HG03342 (cell line): ENCODE measurements at regions not wholly inside any gene's neighbourhood (a gene's known extent, or its start where the extent isn't known, plus 50 kb on each side); places are given as distances from the start of the nearest gene placed in this dataset.
"Not testable (repeated sequence)": the region's sequence is repeated elsewhere in the genome, so short reads cannot be mapped to it uniquely, and the experiment has no call there.

Experiments
- ATAC-seq: cut with Tn5 transposase; IDR thresholded peaks from one replicate; pipeline ENCODE4 v1.9.1; 2021; ENCODE audit warnings: mild to moderate bottlenecking, moderate library complexity; ENCODE audit not compliant: unreplicated experiment

GRCh38 chr1:181170194-181170593 is 81.7 kb downstream of the IER5 start:
- no peak for ATAC-seq

GRCh38 chr1:181172082-181172481 is 83.6 kb downstream of the IER5 start:
- ATAC-seq = no peak

GRCh38 chr1:181173761-181174447 is 85.4 kb downstream of the IER5 start:
- no peak for ATAC-seq

DNA sequence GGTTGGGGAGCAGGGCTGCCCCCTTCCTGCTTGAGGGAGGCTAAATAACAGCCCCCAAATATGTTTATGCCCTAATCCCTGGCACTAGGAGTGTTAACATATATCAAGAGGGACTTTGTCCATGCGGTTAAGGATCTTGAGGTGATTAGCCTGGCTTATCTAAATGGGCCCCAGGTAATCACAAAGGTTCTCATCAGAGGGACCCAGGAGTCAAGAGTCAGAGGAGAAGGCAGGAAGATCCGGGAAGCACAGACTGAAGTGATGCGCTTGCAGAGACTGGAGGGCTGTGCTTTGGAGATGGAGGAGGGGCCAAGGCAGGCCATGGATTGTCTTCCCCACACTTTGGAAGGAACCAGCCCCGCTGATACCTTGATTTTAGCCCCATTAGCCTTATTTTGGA is 86.4 kb downstream of the IER5 start:
- ATAC-seq = no peak

GRCh38 chr1:181175356-181175910 is 86.9 kb downstream of the IER5 start:
- ATAC-seq = no peak

DNA sequence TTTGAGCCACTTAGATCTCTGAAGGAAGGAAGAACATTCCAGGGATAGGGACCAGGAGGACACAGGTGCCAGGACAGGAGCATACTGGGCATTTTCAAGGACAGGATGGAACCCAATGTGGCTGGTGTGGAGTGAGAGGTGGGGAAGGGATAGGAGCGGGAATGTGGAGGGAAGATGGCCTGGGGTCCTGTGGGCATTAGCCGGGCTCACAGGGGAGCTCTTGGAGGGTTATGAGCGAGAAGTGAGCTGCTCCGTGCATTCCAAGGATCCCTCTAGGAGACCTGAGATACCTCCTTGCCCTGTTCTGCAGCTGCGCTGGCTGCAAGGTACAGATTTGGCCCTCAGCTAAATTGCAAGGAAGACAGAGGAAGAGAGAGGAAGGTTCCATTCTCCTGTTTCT is 87.5 kb downstream of the IER5 start:
- no peak for ATAC-seq

- no peak for ATAC-seq
Measured at GRCh38 chr1:181178241-181178879, 89.9 kb downstream of the IER5 start.

DNA sequence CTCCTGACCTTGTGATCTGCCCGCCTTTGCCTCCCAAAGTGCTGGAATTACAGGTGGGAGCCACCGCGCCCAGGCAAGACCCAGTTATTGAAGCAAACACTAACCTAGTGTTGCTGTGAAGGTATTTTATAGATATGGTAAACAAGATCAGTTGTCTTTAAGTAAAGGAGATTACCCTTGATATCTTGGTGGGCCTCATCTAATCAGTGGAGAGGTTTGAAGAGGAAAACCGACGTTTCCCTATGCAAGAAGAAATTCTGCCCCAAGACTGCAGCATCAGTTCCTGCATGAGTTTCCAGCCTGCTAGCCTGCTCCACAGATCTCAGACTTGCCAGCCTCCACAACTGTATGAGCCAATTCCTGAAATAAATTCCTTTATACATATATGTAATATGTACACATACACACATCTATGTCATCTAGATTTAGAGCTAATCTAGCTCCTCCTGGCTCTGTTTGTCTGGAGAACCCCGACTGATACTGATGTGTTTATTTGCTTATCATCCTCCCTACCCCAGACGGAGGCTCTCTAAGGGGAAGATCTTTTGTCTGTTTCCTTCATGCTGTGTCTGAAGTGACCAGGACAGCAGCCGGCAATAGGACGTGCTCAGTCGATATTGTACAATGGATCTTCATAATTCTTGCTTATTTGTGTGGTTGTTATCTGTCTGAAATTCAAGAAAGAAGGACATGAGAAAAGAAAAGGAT is 90.9 kb downstream of the IER5 start:
- no peak for ATAC-seq

- no peak for ATAC-seq
Measured at GRCh38 chr1:181179987-181180365, 91.5 kb downstream of the IER5 start.

GRCh38 chr1:181180407-181181031 is 92.0 kb downstream of the IER5 start:
- no peak for ATAC-seq

GRCh38 chr1:181181792-181182585 is 93.5 kb downstream of the IER5 start:
- ATAC-seq = no peak

DNA sequence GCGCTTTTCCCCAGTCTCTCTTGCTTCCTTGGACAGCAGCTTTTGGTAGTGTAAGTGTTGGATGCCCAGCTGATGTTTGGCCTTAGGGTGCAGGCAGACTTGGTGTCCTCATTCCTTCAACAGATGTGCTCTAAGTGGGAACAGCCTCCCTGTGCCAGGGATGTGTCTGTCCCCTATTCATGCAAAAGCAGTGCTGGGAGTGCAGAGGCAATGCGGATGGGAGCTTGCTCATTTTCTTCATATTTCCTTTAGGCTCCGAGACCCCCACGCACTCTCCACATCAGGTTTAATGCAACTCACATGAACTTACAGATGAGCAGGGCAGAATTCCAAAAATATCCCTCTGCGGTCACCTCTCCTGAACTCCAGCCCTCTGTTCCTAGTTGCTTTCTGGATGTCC is 96.1 kb downstream of the IER5 start:
- no peak for ATAC-seq

GRCh38 chr1:181185461-181185860 is 97.0 kb downstream of the IER5 start:
- no peak for ATAC-seq

DNA sequence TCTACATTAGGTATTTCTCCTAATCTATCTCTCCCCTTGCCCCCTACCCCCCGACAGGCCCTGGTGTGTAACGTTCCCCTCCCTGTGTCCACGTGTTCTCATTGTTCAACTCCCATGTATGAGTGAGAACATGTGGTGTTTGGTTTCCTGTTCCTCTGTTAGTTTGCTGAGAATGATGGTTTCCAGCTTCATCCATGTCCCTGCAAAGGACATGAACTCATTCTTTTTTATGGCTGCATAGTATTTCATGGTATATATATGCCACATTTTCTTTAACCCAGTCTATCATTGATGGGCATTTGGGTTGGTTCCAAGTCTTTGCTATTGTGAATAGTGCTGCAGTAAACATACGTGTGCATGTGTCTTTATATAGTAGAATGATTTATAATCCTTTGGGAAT is 97.6 kb downstream of the IER5 start:
- not testable (repeated sequence) for ATAC-seq

- ATAC-seq = no peak
Measured at GRCh38 chr1:181187337-181188126, 99.0 kb downstream of the IER5 start.

DNA sequence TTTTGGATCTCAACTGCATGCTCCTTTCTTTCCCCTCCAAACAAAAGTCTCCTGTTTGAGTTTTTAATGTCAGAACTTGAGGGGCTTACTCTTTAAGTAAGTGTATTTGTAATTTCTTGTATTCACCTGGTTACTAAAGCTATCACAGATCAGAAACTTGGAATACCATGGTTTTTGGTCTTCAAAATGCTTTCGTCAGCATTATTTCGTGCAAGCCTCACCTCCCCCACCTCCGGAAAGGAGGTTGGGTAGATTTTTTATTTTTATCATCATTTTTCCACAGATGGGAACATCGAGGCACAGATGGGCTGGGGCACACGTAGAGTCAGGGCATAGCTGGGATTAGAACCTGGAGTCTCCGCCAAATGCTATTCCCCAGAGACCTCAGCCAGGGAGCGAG is 100.7 kb downstream of the IER5 start:
- ATAC-seq = no peak

DNA sequence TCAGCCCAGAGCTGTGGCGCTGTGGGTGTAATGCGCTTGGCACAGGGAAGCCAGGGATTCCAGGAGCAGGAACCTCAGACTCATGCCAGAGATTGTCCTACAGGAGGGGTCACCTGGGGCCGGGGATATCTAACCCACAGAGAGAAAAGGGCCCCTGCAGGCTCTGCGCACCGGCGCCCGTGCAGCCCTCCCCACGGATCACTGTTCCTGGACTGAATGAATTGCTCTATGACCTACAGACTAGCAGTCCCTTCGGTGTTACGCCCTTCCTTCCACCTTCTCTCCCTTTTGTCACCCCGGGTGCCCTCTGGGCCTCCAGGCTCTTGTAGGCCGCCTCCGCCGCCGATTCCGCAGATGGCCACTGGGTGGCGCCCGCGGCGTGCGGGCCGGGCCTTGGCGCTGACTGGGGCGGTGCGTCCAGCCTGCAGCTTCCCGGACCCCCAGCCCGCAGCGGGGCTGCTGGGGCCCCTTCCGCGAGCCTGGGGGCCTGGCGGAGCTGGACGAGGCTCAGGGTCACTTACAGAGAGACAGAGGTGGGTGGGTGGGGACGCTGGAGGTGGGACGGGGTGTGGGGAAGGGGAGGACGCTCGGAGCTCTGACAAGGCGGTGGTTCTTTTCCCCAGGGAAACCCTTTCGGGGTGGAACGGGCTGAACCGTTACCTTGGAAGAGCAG is 101.3 kb downstream of the IER5 start:
- ATAC-seq = peak; percentile 66

- ATAC-seq = no peak
Measured at GRCh38 chr1:181190364-181191035, 102.0 kb downstream of the IER5 start.
